ENCODE measurements at regions not wholly inside any gene's neighbourhood (a gene's known extent, or its start where the extent isn't known, plus 50 kb on each side); places are given as distances from the start of the nearest gene placed in this dataset.

DNA sequence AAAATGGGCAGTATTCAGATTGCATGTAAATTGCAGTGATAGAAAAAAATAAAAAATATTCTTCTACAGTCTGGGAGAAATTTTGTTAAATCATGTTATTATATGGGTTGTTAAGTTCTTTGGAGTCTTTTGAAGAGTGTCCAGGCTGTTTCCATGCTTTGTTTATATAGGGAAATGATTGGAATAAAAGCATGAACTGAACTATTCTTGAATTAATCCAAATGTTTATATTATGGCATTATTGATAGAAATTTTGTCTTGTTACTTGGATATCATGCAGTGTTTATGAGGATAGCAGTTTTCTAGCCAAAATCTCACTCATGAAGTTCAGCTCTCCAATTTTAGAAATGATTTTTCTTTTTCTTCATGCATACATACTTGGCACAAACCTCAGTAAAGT, 108.2 kb upstream of the NAV3 start:
- DNase-seq, result no peak

DNA sequence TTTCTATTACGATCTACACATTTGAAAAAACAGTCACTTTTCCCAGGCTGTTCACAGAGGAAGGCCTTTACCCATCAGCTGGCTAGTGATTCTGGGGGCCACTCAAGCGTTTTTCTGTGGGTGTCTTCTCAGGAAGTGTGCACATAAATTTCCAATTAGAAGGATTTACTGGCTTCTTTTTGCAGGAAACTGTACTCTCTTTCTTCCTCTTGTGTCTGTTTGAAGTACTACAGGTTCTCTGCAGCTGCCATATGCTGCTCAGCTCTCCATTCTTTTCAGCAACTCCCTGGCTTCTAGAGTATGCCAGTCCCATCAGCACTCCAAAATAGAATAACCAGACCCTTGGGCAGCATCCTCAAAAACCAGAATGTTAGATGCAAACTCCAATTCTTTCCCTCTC, 110.4 kb upstream of the NAV3 start:
- DNase-seq, result peak; percentile 15

DNA sequence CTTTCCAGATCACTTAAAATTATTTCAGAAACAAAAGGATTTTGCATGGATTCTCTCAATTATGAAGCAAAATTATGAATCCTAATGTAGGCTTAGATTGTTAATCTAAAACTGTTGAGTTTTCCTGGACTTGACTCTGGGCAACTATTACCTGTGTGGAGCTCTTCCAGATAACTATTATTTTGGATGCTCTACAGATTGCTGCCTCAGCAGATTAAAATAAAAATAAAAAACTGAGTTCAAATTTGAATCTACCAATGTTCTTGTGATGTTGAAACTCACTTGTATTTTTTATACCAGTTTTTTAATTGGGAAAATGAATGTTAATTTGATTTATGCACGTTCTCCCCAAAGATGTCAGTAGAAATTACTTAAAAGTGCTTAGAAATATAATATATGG, 120.5 kb upstream of the NAV3 start:
- no peak for DNase-seq

DNA sequence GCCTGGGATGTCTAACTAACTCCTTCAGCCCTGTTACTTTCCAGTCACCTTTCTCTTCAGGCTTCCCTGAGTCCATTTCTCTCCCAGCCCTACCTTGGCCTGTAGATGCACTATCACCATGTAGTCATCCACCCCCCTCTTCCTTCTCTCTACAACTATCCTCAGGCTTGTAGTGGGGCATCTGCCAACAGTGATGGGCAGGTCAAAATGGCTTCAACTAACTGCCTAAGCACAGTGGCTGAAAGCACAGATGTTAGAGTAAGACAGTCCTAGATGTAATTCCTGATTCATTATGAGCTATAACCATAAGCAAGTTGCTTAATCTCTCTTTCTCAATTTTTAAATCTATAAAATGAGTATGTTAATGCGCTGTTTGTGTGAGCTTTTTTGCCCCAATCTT, 133.6 kb upstream of the NAV3 start:
- peak; percentile 24 for DNase-seq

DNA sequence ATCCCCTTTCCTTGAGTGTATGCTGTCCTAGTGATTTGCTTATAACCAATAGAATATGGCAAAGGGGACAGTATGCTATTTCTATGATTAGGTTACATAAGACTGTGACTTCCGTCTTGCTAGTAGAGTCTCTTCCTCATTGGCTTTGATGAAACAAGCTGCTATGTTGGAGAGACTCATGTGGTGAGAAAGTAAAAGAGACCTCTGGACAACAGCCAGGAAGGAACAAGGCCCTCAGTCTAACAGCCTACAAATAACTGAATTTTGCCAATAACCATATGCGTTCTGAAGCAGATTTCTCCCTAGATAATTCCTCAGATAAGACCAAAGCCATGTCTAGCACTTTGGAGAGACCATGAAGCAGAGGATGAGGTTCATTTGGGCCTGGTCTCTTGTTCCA, 134.5 kb upstream of the NAV3 start:
- no peak for DNase-seq

DNA sequence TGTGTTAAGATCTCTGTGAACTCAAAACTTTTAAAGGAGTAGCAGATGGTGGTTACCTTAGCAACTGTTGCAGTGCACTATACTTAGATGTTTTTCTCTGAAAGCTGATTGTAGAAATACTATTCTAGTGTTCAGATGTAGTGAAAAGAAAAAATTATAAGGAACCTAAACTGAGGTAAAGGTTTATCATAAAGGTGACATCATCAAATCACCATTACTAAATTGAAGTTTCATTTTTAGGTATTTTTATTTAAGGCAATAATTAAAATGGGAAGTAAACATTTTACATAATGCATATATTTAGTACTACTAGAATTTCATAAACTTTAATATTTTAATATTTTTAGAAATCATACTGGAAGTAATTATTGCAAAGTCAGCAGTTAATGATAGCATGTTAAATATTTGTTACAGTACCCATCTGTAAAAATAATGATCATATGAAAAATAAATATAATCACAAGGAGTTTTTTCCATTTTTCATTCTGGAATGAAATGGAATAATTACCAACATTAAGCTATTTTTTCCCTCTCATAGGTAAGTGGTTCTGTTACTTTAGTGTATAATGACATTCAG, 141.1 kb upstream of the NAV3 start:
- DNase-seq, result no peak

DNA sequence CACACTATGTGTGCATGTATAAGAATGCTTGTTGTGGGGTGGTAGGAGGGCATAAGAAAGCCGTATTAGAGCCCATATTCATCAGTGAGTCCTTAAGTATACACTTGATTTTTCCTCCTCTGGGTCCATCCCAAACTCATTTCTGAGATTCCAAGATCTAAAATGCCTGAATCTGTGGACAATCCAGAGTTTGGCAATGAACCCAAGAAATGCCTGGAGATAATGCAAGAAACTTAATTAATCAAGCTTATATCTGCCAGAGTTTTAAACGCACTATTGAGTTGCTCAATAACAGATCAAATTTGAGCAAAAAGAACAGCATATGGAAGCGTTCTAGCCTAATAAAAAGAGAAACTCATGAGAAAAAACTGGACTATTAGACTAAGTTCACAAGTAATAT, 143.4 kb upstream of the NAV3 start:
- DNase-seq, result peak; percentile 70

DNA sequence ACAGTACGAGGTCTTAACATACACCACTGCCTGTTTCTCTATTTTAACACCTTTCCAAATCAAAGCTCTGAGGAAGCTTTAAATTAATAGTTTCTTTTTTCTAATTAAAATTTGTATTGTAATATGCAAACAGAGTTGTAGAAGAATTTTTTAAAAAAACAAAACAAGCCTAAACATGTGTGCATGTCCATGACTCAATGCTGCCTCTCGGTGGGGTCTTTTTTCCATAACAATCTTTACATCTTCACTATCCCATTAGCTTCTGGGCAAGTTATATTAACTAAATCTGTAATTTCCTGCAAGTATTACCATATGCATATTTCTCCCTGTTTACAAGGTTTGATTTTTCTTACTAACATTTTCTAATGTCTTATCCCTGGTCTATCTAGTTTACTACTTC, 143.9 kb upstream of the NAV3 start:
- peak; percentile 61 for DNase-seq

DNA sequence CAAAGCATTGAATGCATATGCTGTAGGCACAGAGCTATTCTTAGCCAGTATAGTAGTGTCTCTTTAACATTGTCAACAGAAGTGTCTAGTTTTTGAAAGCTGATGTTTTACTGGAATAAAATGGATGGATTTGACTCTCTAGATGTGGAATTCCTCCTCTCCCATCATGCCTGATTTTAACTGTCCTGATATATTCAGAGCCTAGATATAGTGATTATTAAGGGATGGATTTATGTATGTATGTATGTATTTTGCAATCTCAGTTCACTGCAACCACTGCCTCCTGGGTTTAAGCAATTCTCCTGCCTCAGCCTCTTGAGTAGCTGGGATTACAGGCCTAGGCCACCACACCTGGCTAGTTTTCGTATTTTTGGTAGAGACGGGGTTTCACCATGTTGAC, 144.8 kb upstream of the NAV3 start:
- peak; percentile 81 for DNase-seq

DNA sequence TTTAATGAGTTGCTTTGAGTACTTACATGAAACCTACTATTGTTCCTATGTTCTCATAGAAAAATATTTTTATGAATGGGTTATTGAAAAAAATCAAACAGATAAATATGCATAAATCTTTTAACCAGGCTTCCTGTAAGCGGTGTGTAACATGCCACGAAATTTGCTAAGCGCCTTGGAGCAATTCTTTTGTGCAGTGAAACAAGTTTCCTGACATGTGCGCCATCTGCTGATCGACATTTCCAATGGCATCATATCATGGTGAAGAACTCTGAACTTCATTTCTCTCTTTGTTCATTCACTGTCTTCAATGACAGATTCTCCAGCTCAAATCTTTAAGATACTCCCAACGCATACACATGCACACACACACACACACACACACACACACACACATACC, 145.6 kb upstream of the NAV3 start:
- DNase-seq, result peak; percentile 84

DNA sequence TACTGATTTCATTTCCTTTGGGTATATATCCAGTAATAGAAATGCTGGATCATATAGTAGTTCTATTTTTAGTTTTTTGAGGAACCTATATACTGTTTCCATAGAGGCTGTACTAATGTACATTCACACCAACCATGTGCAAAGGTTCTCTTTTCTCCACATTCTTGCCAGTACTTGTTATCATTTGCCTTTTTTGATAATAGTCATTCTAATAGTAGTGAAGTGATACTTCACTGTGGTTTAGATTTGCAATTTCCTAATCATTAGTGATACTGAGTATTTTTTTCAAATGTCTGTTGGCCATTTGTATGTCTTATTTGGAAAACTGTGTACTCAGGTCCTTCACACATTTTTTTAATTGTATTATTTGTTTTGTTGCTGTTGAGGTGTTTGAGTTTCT, 148.2 kb upstream of the NAV3 start:
- DNase-seq, result no peak

DNA sequence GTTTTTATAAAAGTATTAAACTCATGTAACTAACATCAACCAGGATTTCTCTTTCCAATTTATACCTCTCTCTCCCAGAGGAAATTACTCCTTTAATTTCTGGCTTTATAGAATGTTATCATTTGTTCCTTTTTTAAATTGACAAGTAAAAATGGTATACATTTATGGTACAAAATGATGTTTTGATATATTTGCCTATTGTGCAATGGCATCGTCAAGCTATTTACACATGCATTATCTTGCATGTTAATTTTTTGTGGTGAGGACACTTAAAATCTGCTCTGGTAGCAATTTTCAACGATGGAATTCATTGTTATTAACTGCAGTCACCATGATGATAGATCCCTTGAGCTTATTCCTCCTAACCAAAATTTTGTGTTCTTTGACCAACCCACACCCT, 149.0 kb upstream of the NAV3 start:
- no peak for DNase-seq

DNA sequence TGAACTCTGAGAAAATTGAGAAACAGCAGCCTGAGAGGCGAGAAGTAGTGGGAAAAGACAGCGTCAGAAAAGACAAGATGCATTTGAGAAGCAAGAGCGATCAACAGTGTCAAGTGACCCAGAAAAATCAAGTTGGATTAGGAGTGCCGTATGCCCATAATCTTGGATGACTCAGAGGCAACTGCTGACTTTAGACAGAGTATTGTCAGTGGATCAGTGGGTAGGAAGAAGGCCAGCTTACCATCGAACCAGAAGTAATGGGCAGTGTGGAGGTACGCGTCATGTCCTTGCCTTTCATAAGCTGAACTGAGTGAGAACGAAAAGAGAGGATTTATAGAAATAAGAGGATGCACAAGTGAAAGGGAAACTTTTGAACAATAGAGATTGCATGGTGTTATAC, 151.0 kb upstream of the NAV3 start:
- no peak for DNase-seq

DNA sequence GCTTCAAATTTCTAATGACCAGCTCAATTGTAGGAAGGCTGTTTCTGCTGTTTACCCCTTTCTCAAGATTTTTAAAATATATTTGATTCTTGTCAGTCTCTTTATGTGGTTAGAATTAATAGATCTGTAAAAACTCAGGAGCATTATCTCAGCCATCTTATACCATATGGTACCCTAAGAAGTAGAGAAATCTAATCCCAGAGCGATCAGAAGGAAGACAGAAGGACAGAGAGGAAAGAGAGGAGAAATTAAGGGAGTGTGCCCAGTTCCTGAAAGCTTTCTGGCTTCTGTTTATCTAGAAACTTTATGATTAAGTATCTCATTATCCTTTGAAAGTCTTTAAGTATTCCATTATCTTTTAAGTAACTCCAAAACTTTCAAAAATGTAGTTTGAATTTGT, 152.1 kb upstream of the NAV3 start:
- DNase-seq, result no peak

DNA sequence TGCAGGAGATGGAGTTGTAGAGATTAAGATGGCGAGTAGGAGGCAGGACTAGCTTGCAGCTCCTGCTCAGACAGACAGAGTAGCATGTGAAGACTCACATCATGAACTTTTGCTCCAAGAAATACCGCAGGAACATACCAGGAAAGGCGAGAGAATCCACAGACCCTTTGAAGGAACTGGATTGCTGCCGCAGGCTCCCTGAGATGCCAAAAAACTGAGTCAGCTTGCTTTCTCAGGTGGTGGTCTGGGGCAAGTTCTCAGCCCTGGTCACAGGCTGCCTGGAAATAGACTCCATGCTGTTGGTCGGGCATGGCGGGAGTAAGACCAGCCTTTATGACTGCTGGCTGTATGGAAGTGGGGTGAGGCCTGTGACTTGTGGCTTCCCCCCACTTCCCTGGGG, 163.6 kb upstream of the NAV3 start:
- peak; percentile 51 for DNase-seq

DNA sequence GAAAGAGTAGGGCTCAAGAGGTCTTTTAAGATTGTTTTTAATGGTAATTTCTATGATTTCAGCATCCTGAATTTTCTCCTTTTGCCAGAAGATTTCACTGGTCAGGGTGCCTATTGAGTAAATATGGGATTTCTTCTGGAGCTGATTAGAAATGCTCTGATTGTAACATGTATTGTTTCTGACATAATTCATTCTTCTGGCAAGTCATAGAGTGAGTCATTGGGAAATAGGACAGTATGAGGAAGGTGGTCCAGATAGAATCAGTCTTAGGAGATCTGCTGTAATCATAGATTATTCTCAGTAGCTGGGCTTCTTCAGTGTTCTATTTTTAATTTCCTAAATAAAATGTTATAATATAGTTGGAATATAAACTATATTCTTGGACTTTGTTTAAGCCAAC, 182.0 kb upstream of the NAV3 start:
- DNase-seq, result peak; percentile 55

DNA sequence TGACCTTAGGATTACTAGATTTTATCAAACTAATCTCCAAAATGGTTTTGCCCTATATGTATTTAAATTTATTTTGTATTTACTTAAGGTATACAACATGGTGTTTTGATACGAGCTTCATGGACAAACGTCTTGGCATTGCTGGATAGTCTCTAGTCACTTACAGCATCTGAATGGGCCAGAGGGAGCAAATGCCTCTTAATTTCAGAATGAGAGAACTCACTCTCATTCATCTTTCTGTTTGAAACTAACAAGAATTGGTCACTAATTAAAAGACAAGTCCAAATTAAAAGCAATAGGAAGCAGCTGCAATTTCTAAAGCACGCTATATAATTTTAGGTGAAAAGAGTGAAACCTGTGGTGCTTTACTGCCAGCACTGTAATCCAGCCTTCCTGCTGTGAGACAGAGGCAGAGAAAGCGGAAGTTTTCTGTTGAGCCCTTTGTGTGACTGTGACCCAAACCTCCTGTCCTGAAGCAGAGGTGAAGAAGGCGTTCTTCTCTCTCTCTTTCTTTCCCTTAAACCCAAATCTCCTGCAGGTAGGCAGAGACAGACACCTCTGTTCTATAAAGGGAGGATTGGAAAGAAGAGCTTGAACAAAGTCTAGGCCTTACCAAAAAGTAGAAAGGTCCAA, 184.6 kb upstream of the NAV3 start:
- DNase-seq, result no peak

DNA sequence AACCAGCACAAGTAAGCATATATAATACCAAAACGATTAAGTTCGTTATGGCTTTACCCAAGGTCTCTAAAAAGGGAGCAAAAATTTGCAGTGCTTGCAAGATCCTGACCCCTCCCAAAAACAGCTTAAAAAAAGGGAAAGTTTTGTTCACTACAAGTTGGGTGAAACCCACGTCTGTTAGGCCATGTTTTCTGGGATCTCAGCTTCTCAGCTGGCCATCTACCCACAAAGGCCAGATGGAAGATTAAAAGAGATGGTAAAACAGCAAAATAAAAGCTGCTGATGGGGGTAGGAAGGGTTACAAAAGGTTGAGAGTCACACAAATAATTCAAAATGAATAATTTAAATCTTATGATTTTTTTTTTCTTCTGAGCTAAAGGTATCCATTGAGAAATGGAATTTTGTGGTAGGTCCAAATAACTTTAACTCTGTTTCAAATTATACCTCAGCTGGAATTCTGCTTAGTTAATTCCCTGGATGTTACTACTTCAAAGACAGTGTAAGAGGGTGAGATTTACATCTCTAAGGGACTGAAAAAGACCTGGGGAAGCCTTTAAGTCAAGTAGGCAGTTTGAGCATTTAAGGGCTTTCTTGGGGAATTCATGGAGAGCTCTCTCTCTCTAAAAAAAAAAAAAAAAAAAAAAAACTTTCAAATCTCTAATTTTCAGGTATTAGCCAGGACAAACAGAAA, 185.6 kb upstream of the NAV3 start:
- DNase-seq, result no peak

DNA sequence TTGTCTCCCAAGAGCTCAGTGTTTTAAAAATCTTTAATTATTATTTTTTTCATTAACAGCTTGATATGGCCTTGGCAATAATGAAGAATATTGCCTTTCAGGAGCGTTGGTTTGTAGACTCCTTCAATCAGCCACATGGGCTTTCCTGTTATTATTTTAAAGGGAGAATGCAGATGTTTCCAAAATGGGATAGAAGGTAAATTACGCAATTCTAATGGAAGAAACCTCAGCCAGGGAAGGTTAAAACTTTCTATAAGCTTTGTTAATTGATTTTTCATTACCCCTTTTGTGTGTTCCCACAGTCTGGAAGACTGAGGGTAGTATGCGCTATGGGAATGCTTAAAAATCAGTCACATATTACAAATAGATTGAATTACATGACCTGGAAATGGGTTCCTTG, 188.4 kb upstream of the NAV3 start:
- no peak for DNase-seq

DNA sequence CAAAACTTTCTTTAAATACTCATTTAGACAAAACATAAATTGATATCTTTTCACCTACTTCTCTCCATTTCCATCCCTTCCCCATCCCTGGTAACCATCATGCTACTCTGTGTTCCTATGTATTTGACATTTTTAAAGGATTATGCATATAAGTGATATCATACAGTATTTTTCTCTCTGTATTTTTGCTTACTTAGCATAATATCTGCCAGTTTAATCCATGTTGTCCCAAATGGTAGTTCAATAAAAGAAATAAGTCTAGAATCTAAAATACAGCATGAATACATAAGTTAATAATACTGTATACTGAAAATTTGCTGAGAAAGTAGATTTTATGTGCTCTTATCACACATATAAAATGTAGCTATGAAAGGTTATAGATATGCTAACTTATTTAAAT, 190.3 kb upstream of the NAV3 start:
- no peak for DNase-seq

DNA sequence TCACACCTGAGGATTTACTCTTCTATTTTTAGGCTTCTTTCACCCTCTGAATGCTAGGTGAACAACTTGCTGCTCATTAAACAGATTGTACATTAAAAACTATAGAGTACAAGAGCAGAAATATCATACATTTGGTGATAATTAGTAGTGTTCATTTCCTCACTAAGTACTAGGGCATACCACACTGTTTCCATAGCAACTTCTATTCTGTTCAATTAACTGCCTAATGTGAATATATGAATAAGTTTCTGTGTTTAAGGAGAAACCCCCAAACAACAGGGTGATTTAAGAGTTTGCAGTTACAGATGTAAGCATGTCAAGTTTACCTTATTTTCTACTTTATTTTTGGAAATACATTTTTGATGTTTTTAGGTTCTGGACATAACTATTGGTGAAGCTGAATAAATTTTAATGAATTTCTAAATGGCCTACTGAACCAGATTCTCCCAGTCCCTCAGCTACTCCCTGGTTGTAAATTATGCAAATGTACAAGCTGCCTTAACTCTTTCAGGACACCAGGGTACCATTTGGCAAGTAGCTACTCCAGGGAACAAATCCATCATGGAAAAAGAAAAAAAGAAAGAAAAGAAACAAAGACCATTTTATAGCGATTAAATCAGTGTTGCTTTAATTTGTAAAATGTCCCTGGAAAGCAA, 199.8 kb upstream of the NAV3 start:
- no peak for DNase-seq

DNA sequence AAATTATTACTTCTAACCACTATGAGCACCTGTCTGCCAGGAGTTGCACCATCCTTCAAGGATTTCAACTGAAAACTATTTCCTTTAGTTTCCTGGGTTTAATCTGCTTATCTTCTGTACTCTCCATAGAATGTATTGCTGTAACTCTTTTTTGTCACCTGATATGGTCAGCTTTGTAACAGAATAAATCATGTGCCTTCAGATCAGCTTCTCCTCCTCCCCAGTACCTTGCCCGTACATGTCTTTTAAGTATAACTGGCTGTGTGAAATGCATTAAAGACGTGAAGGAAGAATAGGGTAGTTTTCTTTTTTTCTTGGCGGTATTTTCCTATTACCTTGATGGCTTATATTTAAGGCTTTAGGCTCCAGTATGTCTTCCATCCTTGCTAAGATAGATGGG, 200.3 kb upstream of the NAV3 start:
- DNase-seq, result no peak

DNA sequence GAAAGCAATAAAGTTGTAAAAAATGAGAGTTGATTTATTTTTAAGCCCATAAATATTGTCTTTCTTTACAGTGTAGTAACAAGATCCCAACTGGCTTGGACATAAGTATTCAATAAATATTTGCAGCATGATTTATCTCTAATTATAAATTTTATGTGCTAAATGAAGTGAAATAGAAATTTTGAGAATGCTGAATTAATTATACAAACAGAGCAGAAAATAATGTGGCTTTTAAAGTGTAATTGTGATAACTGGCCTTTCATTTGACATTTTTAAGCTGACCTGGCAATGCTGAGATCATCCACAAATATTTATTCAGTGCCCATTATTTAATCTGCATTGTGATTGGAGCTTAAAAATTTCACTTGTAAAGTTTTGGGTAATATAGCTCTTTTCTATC, 201.6 kb upstream of the NAV3 start:
- DNase-seq, result no peak

DNA sequence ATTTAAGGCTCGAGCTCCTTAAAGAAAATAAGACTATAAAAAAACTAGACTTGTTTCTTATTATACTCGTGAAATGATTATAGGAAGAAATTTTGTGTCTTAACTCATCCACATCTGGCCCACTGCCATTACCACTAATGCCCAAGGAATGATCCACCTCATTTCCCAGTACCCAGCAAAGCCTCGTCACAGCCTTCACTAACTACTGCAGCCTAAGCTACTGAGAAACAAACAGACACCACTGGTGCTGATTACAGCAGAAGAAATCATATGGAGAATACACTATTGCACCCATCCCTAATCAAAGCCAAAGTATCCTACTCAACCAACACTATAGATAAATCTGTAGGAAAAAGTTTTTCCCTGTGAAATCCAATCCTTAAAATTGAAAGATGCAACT, 205.3 kb upstream of the NAV3 start:
- DNase-seq, result peak; percentile 93

Data from fibroblast of skin of abdomen (primary cell).